ENCODE measurements at regions not wholly inside any gene's neighbourhood (a gene's known extent, or its start where the extent isn't known, plus 50 kb on each side); places are given as distances from the start of the nearest gene placed in this dataset.

GRCh38 chr2:187075671-187076070, 226.7 kb upstream of the ZSWIM2 start:
- Histone ChIP-seq H3K36me3 (no peaks in the 10 kb centered on the region), H3K4me1 (no peaks in the 10 kb centered on the region), H3K27ac (no peak overlapping the region), H3K27me3 (no peaks in the 10 kb centered on the region), H3K9me3 (no peaks in the 10 kb centered on the region), H3K4me3 (no peak overlapping the region)
- DNase-seq (no peak), ATAC-seq (no peak)
- no peak for TF ChIP-seq CTCF (IDR thresholded peaks at IDR 0.05)
- intact Hi-C loops (cut with DNase I): no loop called here

DNA sequence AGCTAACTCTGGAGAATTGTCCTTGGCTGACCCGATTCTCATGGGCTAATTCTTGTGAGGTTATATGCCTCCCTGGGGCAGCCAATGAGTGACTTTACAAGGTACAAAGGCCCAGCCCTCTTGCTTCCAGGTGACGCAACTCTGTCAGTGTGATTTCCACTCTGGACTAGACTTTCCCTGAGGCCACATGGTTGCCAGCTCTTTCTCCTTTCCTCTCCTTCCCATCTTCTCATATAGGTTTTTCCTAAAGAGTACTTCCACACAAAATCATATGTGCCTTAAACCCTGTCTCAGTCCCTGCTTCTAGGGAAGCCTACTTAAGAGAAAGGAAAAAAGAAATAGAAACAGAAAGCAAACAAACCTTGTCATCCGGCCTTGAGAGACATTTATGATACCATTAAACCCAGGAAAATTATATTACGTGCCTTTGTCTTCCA, 226.2 kb upstream of the ZSWIM2 start:
- no peaks in the 10 kb centered on the region for H3K36me3 ChIP-seq
- no peaks in the 10 kb centered on the region for H3K27me3 ChIP-seq
- no peaks in the 10 kb centered on the region for H3K4me1 ChIP-seq
- TF ChIP-seq CTCF (IDR thresholded peaks at IDR 0.05): no peak
- DNase-seq (no peak), ATAC-seq (no peak)
- H3K27ac ChIP-seq: no peak overlapping the region
- no peaks in the 10 kb centered on the region for H3K9me3 ChIP-seq
- intact Hi-C loops (cut with DNase I): no loop called here
- no peak overlapping the region for H3K4me3 ChIP-seq

GRCh38 chr2:187058198-187058597, 209.2 kb upstream of the ZSWIM2 start:
- no peak overlapping the region for H3K27ac ChIP-seq
- no peak overlapping the region for H3K4me3 ChIP-seq
- no peaks in the 10 kb centered on the region for H3K9me3 ChIP-seq
- no peak for TF ChIP-seq CTCF (IDR thresholded peaks at IDR 0.05)
- H3K4me1 ChIP-seq: no peaks in the 10 kb centered on the region
- ATAC-seq (no peak), DNase-seq (no peak)
- intact Hi-C loops (cut with DNase I): no loop called here
- H3K36me3 ChIP-seq: no peaks in the 10 kb centered on the region
- no peaks in the 10 kb centered on the region for H3K27me3 ChIP-seq

DNA sequence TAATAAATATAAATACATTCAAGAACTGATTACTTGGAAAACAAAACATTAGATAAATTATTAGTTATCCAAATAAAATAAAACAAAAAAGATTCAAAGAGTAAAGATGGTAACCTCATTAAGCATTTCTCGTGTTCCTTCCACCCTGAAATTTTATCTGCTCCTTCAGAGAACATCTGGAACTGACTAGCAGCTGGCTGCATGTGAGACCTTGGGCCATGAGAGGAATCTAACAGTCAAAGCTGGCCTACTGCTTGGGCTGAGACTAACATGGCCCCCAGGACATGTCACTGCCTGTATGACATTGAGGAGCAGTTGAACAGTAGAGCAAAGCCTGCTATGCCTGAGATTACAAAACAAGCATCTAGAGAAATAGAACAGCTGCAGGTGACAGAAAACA, 208.5 kb upstream of the ZSWIM2 start:
- TF ChIP-seq CTCF (IDR thresholded peaks at IDR 0.05): no peak
- no peak for DNase-seq
- ATAC-seq: no peak
- Histone ChIP-seq H3K27ac (no peak overlapping the region), H3K4me3 (no peak overlapping the region), H3K27me3 (no peaks in the 10 kb centered on the region), H3K36me3 (no peaks in the 10 kb centered on the region), H3K9me3 (no peaks in the 10 kb centered on the region), H3K4me1 (no peaks in the 10 kb centered on the region)
- intact Hi-C loops (cut with DNase I): no loop called here

DNA sequence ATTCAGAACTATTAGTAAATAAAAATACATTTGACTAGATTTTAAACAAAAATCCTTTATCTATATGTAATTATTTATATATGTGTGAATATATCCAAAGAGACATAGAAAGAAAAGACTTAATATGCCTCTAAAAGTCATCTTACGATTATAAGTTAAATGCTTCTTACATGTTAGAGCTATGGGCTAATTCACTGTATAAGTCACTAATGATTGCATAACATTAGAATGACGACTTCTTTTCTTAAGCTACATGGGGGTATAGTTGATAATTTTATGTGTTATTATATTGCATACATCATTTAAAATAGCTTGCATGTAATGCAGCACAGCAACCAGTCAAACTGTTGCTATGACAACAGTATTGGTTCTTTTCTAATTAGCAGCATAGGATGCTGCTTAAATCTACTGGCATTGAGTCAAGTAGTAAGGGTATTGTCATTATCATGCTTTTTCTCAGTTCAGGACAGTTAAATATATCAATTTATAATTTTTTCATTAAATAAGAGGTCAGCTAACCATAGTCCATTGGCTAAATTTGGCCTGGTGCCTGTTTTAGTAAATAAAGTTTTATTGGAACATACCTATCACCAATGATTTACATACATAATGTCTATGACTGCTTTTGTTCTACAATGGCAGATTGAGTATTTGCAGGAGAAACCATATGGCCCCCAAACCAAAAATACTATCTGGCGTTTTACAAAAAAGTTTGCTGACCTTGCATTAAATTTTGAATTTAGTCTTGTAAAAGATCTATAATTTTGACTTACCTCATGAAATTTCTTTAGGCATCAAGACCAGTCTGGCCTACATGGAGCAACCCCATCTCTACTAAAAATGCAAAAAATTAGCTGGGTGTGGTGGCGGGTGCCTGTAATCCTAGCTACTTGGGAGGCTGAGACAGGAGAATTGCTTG, 207.7 kb upstream of the ZSWIM2 start:
- TF ChIP-seq CTCF (IDR thresholded peaks at IDR 0.05): no peak

More for the DNA sequence above, 207.7 kb upstream of the ZSWIM2 start:
- Histone ChIP-seq H3K9me3 (no peaks in the 10 kb centered on the region), H3K27ac (no peak overlapping the region), H3K4me1 (no peaks in the 10 kb centered on the region), H3K4me3 (no peak overlapping the region), H3K36me3 (no peaks in the 10 kb centered on the region), H3K27me3 (no peaks in the 10 kb centered on the region)
- no peak for ATAC-seq
- intact Hi-C loops (cut with DNase I): no loop called here
- DNase-seq: no peak
